Progenitor cell of endocrine pancreas (in vitro differentiated cells): ENCODE measurements at regions not wholly inside any gene's neighbourhood (a gene's known extent, or its start where the extent isn't known, plus 50 kb on each side); places are given as distances from the start of the nearest gene placed in this dataset.

Source experiments
- DNase-seq: peaks from one replicate; pipeline ENCODE4 v3.0.0; 2021; ENCODE audit warnings: low spot score; ENCODE audit not compliant: unreplicated experiment
- H3K27ac Mint-ChIP-seq: 2 replicates; pipeline ENCODE4 v1.8.0; 2021; ENCODE audit warnings: mild to moderate bottlenecking, moderate library complexity, mixed read lengths
- H3K27me3 Mint-ChIP-seq: 2 replicates; pipeline ENCODE4 v1.8.0; 2021; ENCODE audit warnings: mixed read lengths
- H3K36me3 Mint-ChIP-seq: 2 replicates; pipeline ENCODE4 v1.8.0; 2022; ENCODE audit warnings: mixed read lengths; ENCODE audit not compliant: insufficient read depth
- H3K4me1 Mint-ChIP-seq: 2 replicates; pipeline ENCODE4 v1.8.0; 2021; ENCODE audit warnings: low read depth, mixed read lengths
- H3K4me3 Mint-ChIP-seq: 2 replicates; pipeline ENCODE4 v1.8.0; 2021; ENCODE audit warnings: low read depth, mild to moderate bottlenecking, moderate library complexity, mixed read lengths
- H3K9me3 Mint-ChIP-seq: 2 replicates; pipeline ENCODE4 v1.8.0; 2021; ENCODE audit warnings: low read depth, mixed read lengths
- CTCF ChIP-seq: fragments of 200-600 bp; sonication (generic); IDR thresholded peaks from one replicate; pipeline ENCODE4 v1.5.0; 2021; ENCODE audit warnings: antibody characterized with exemption, mild to moderate bottlenecking; ENCODE audit not compliant: unreplicated experiment

- H3K27ac Mint-ChIP-seq = no peak overlapping the region
- no peak overlapping the region for H3K4me3 Mint-ChIP-seq
- no peaks in the 10 kb centered on the region for H3K27me3 Mint-ChIP-seq
- H3K36me3 Mint-ChIP-seq = no peaks in the 10 kb centered on the region
- no peak for TF ChIP-seq CTCF
- no peaks in the 10 kb centered on the region for H3K9me3 Mint-ChIP-seq
- DNase-seq = no peak
- no peaks in the 10 kb centered on the region for H3K4me1 Mint-ChIP-seq
Measured at GRCh38 chr4:28358606-28359005, 1498.0 kb downstream of the STIM2 start.

GRCh38 chr4:28360681-28361080 lies 1500.0 kb downstream of the STIM2 start:
- Mint-ChIP-seq H3K27ac (no peak overlapping the region), H3K9me3 (no peaks in the 10 kb centered on the region), H3K27me3 (no peaks in the 10 kb centered on the region), H3K36me3 (no peaks in the 10 kb centered on the region), H3K4me3 (no peak overlapping the region), H3K4me1 (no peaks in the 10 kb centered on the region)
- no peak for DNase-seq
- no peak for TF ChIP-seq CTCF

DNA sequence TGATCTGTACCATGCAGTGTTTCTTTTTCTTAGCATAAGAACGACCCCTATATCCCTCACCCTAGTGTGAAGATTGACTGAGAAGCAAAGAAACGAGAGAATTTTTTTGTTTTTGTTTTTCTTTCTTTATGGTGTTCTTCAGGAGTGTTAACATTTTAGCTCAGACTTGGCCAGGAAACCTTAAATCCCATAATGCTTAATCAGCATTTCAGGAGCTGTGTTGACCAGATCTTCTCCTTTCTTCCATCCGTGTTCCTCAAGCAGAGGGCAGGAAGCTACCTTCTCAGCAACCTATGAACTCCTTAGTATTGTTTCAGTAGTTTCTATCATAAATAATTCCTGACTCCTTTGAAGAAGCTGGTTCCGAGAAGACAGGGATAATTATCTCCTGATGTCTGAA lies 1501.5 kb downstream of the STIM2 start:
- no peaks in the 10 kb centered on the region for H3K4me1 Mint-ChIP-seq
- no peak for DNase-seq
- H3K27ac Mint-ChIP-seq = no peak overlapping the region
- no peak for TF ChIP-seq CTCF
- no peaks in the 10 kb centered on the region for H3K9me3 Mint-ChIP-seq
- no peaks in the 10 kb centered on the region for H3K36me3 Mint-ChIP-seq
- H3K27me3 Mint-ChIP-seq = no peaks in the 10 kb centered on the region
- H3K4me3 Mint-ChIP-seq = no peak overlapping the region

DNA sequence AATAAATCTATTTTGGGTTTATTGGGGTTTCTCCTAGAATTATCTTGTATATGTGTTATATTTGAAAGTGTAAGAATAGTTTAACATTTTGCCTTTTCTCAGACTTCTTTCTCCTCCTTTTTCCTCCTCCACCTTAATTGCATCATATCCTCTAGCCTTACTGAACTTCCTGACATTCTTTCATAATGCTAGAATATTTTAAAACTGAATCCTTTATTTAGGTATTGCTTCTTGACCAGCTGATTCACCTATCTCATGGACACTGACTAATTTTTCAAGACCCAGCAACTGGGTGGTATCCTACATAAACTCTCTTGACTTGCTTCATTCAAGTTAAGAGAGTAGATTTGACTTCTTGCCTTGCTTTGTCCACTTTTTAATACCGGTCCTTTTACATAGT lies 1508.9 kb downstream of the STIM2 start:
- no peaks in the 10 kb centered on the region for H3K4me1 Mint-ChIP-seq
- H3K36me3 Mint-ChIP-seq = no peaks in the 10 kb centered on the region
- H3K4me3 Mint-ChIP-seq = no peak overlapping the region
- no peak overlapping the region for H3K27ac Mint-ChIP-seq
- no peak for TF ChIP-seq CTCF
- DNase-seq = no peak
- H3K27me3 Mint-ChIP-seq = no peaks in the 10 kb centered on the region
- H3K9me3 Mint-ChIP-seq = no peaks in the 10 kb centered on the region

DNA sequence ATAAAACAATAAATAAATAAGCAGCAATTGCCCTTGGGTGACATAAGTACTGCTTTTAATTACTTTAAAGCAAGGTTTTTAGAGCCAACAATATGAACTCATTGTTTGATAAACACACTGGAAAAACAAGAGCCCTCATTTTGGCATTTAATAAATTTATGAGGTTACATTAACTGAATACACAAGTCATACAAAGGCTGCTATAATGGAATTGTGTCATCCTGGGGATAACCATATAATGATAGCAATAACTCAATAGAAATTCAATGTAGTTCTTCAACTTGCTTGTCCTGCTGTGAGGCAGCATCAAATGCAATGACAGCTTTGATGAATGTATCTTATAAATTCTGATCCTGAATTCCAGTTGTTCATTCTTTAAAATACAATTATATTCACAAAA lies 1512.5 kb downstream of the STIM2 start:
- no peak for TF ChIP-seq CTCF
- Mint-ChIP-seq H3K9me3 (no peaks in the 10 kb centered on the region), H3K27ac (no peak overlapping the region), H3K27me3 (no peaks in the 10 kb centered on the region), H3K4me1 (peaks cover 4% of the 10 kb centered on the region), H3K4me3 (no peak overlapping the region), H3K36me3 (no peaks in the 10 kb centered on the region)
- no peak for DNase-seq
